Endothelial cell of umbilical vein (primary cell): ENCODE measurements at regions not wholly inside any gene's neighbourhood (a gene's known extent, or its start where the extent isn't known, plus 50 kb on each side); places are given as distances from the start of the nearest gene placed in this dataset. TPM values are rescaled to one million over a fixed set of nuclear protein-coding genes. Genes with fewer than 3 reads are reported as not detected.

Experiments
- BruUV-seq: library from RNA; stranded (reverse); fragments of 400-500 nt; replicated peaks from 2 replicates; lab custom pipeline; 2021; lab: Mats Ljungman, UMichigan
- CTCF ChIA-PET: fragments of 300-600, 350-600 bp; sonication (Branson Sonifier 250); formaldehyde crosslinking; loops from one replicate; lab custom pipeline; 2021; ENCODE audit warnings: antibody characterized with exemption, inconsistent platforms; lab: Charles Lee
- POLR2A ChIA-PET: fragments of 300-600, 350-600 bp; sonication (Branson Sonifier 250); formaldehyde crosslinking; loops from one replicate; lab custom pipeline; 2021; ENCODE audit warnings: antibody characterized with exemption, inconsistent platforms; lab: Charles Lee
- DNase-seq: peaks from one replicate; pipeline ENCODE4 v3.0.0-alpha.2; 2011; ENCODE audit warnings: low read depth, low spot score
- FAIRE-seq: peaks from 2 replicates; lab custom pipeline; 2011; peaks lifted over from hg19 to GRCh38; lab: Jason Lieb, UNC
- H2AFZ ChIP-seq: 2 replicates; pipeline ENCODE4 v1.6.0; 2012; ENCODE audit warnings: low read depth, low read length, control low read depth, inconsistent platforms
- H3K27ac ChIP-seq: 2 replicates; pipeline ENCODE4 v1.5.1; 2011; ENCODE audit warnings: low read depth, mild to moderate bottlenecking, control low read depth, low read length, moderate library complexity; ENCODE audit not compliant: insufficient read depth
- H3K27me3 ChIP-seq, 2 experiments: 2 replicates each; pipeline versions ENCODE4 v1.6.0 to v1.6.1; 2011; ENCODE audit warnings: low read length in 2 of 2, mixed read lengths in 1 of 2; ENCODE audit not compliant: control insufficient read depth in 2 of 2, insufficient read depth in 2 of 2
- H3K36me3 ChIP-seq, 2 experiments: 2 replicates in 1 of 2; 3 replicates in 1 of 2; pipeline ENCODE4 v1.5.1; 2011; ENCODE audit warnings: low read length in 2 of 2, mild to moderate bottlenecking in 1 of 2, moderate library complexity in 1 of 2; ENCODE audit not compliant: control insufficient read depth in 2 of 2, insufficient read depth in 2 of 2; ENCODE audit errors: extremely low read depth in 1 of 2
- H3K4me1 ChIP-seq: 3 replicates; pipeline ENCODE4 v1.5.1; 2011; ENCODE audit warnings: mild to moderate bottlenecking, low read length; ENCODE audit not compliant: control insufficient read depth, insufficient read depth; ENCODE audit errors: extremely low read depth
- H3K4me2 ChIP-seq: 2 replicates; pipeline ENCODE4 v1.6.1; 2011; ENCODE audit warnings: low read length, control low read depth, mixed read lengths; ENCODE audit not compliant: insufficient read depth
- H3K4me3 ChIP-seq, 3 experiments: fragments of 200-600 bp in 1 of 3; sonication (generic), shearing (Covaris generic) in 1 of 3; replicated peaks in 1 of 3; 2 replicates each; pipeline ENCODE4 v1.5.1; 2011 to 2016; ENCODE audit warnings: control low read depth in 3 of 3, low read length in 3 of 3, mild to moderate bottlenecking in 2 of 3, inconsistent platforms in 1 of 3, low read depth in 1 of 3, moderate library complexity in 1 of 3; ENCODE audit not compliant: insufficient read depth in 1 of 3
- H3K79me2 ChIP-seq: 2 replicates; pipeline ENCODE4 v1.6.0; 2012; ENCODE audit warnings: low read length, inconsistent platforms; ENCODE audit not compliant: control insufficient read depth, insufficient read depth
- H3K9ac ChIP-seq: replicated peaks from 2 replicates; pipeline ENCODE3; 2011; ENCODE audit warnings: low read length, control low read depth; ENCODE audit not compliant: insufficient read depth; ENCODE audit errors: extremely low read depth
- H3K9me1 ChIP-seq: replicated peaks from 3 replicates; pipeline ENCODE4 v1.6.0; 2011; ENCODE audit warnings: mild to moderate bottlenecking, low read length; ENCODE audit not compliant: control insufficient read depth, insufficient read depth; ENCODE audit errors: extremely low read depth
- H3K9me3 ChIP-seq: replicated peaks from 2 replicates; pipeline ENCODE4 v1.5.1; 2012; ENCODE audit warnings: low read length, inconsistent platforms; ENCODE audit not compliant: control insufficient read depth, insufficient read depth
- H4K20me1 ChIP-seq: replicated peaks from 2 replicates; pipeline ENCODE3; 2011; ENCODE audit warnings: mild to moderate bottlenecking, low read length; ENCODE audit not compliant: control insufficient read depth, insufficient read depth; ENCODE audit errors: extremely low read depth
- POLR2A ChIP-seq: IDR thresholded peaks from 2 replicates; pipeline ENCODE4 v1.6.1; 2012; ENCODE audit warnings: low read depth, mild to moderate bottlenecking, control low read depth, low read length
- dilution Hi-C: fragments of 300-500 bp; cut with MboI; formaldehyde crosslinking; loops from one replicate; pipeline ENCODE4 v1.15.0; 2019; ENCODE audit warnings: low sequenced_read_pairs; ENCODE audit not compliant: extremely low pct_ligation_motif_present
- intact Hi-C: fragments of 100-400 bp; cut with micrococcal nuclease; formaldehyde crosslinking; loops from one replicate; pipeline ENCODE4 v1.10.0; 2022
- small RNA-seq: library from RNA; depleted of rRNA; stranded (forward); fragments of <200 nt; gene quantifications from one replicate; pipeline ENCODE3, GENCODE V24; 2012; ENCODE audit warnings: low replicate concordance, low read depth; ENCODE audit not compliant: insufficient read depth, insufficient read length
- TF ChIP-seq, protein P1 (sequence below), 2 donors: IDR thresholded peaks; 1 replicate in 1 of 2; 2 replicates in 1 of 2; pipeline ENCODE4 v1.5.1; 2011; ENCODE audit warnings: low read length in 2 of 2, mild to moderate bottlenecking in 2 of 2, moderate library complexity in 2 of 2, control low read depth in 1 of 2, inconsistent platforms in 1 of 2, low read depth in 1 of 2; ENCODE audit not compliant: insufficient read depth in 1 of 2; ENCODE audit errors: extremely low read depth in 1 of 2

DNA sequence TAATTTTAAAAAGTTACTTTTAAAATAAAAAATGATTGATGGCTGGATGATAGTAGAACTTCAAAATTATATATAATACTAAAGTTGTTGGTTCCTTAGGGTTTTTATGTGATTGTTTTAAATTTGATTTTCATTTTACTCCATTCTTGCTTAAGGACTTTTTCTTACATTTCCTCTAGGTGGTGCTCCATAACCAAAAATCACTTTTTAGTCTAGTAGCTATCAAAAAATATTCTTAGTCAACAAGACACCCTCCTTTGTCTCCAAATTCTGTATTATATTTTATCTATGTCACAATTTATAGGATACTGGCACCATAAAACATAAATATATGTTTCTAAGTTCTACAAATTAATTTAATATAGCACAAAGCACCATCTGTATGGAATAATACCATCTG is 67.2 kb upstream of the BRWD3 start:
- Histone ChIP-seq H3K79me2 (no peaks in the 10 kb centered on the region), H3K9ac (no peak overlapping the region), H3K4me1 (no peaks in the 10 kb centered on the region), H2AFZ (no peak overlapping the region), H3K36me3 (no peaks in the 10 kb centered on the region), H3K27me3 (no peaks in the 10 kb centered on the region), H3K27ac (no peak overlapping the region), H3K4me3 (no peak overlapping the region), H3K9me3 (no peaks in the 10 kb centered on the region), H3K9me1 (no peaks in the 10 kb centered on the region), H3K4me2 (no peak overlapping the region), H4K20me1 (no peaks in the 10 kb centered on the region)
- no peak for TF ChIP-seq POLR2A
- TF ChIP-seq, protein P1, sequence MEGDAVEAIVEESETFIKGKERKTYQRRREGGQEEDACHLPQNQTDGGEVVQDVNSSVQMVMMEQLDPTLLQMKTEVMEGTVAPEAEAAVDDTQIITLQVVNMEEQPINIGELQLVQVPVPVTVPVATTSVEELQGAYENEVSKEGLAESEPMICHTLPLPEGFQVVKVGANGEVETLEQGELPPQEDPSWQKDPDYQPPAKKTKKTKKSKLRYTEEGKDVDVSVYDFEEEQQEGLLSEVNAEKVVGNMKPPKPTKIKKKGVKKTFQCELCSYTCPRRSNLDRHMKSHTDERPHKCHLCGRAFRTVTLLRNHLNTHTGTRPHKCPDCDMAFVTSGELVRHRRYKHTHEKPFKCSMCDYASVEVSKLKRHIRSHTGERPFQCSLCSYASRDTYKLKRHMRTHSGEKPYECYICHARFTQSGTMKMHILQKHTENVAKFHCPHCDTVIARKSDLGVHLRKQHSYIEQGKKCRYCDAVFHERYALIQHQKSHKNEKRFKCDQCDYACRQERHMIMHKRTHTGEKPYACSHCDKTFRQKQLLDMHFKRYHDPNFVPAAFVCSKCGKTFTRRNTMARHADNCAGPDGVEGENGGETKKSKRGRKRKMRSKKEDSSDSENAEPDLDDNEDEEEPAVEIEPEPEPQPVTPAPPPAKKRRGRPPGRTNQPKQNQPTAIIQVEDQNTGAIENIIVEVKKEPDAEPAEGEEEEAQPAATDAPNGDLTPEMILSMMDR (IDR thresholded peaks at IDR 0.05; ENCODE audit: extremely low read depth in 1 of 2, insufficient read depth in 1 of 2, low read depth in 1 of 2, low read length in 2 of 2) = peak in 1 of 2 donors; percentile 7
- no TSS peak for BruUV-seq
- peak; percentile 68 for FAIRE-seq
- CTCF ChIA-PET = interaction anchor here (0.7 to 1.6 kb wide), 7 partner anchors 244 to 1800 kb away, joined by 3 to 40 read pairs (median 5); partner anchors contain the start of gene SH3BGRL
- dilution Hi-C loops = no loop called here
- POLR2A ChIA-PET = no interaction called here
- intact Hi-C loops = loop anchor here (1.0 to 5.0 kb wide), 2 partner anchors 318 to 500 kb away; no protein-coding TSS in a partner anchor
- DNase-seq = peak; percentile 8

Small RNA genes in the stretch of these regions (small RNA-seq; reads per million reads assigned to genes)
- gene RNU6-493P = not detected
